CD14-positive monocyte (primary cell): ENCODE measurements at regions not wholly inside any gene's neighbourhood (a gene's known extent, or its start where the extent isn't known, plus 50 kb on each side); places are given as distances from the start of the nearest gene placed in this dataset.
A peak's percentile ranks its signal among the peaks of the same experiment; 100 is the strongest.
"Not testable (repeated sequence)": the region's sequence is repeated elsewhere in the genome, so short reads cannot be mapped to it uniquely, and the experiment has no call there.

Experiments used
- DNase-seq, 3 donors: peaks; one replicate each; pipeline ENCODE4 v3.0.0-alpha.2; 2011 to 2022
- H2AFZ ChIP-seq: 2 replicates; pipeline ENCODE4 v1.6.0; 2012; ENCODE audit warnings: mild to moderate bottlenecking, low read depth, low read length, inconsistent platforms; ENCODE audit not compliant: insufficient read depth, poor library complexity, severe bottlenecking
- H3K27ac ChIP-seq, 2 donors: 1 replicate in 1 of 2; 2 replicates in 1 of 2; pipeline ENCODE4 v1.5.1; 2012 to 2013; ENCODE audit warnings: low read length in 2 of 2, control low read depth in 1 of 2, inconsistent platforms in 1 of 2, low read depth in 1 of 2, mild to moderate bottlenecking in 1 of 2
- H3K27me3 ChIP-seq, 2 donors: one replicate each; pipeline versions ENCODE4 v1.6.0 to v1.6.1; 2011 to 2013; ENCODE audit warnings: low read length in 2 of 2; ENCODE audit not compliant: control insufficient read depth in 2 of 2, insufficient read depth in 2 of 2
- H3K36me3 ChIP-seq, 2 donors: replicated peaks in 1 of 2; 1 replicate in 1 of 2; 2 replicates in 1 of 2; pipeline versions ENCODE4 v1.5.1 to v1.6.1; 2012 to 2013; ENCODE audit warnings: low read length in 2 of 2, control low read depth in 1 of 2, inconsistent platforms in 1 of 2, mild to moderate bottlenecking in 1 of 2; ENCODE audit not compliant: insufficient read depth in 2 of 2, control insufficient read depth in 1 of 2
- H3K4me1 ChIP-seq, 2 donors: 1 replicate in 1 of 2; 2 replicates in 1 of 2; pipeline versions ENCODE4 v1.5.1 to v1.6.1; 2012 to 2013; ENCODE audit warnings: low read length in 2 of 2, control low read depth in 1 of 2, inconsistent platforms in 1 of 2, mild to moderate bottlenecking in 1 of 2, moderate library complexity in 1 of 2; ENCODE audit not compliant: insufficient read depth in 2 of 2, control insufficient read depth in 1 of 2
- H3K4me2 ChIP-seq: replicated peaks from 2 replicates; pipeline ENCODE3; 2012; ENCODE audit warnings: low read length, moderate library complexity, mild to moderate bottlenecking; ENCODE audit not compliant: poor library complexity, severe bottlenecking; ENCODE audit errors: extremely low read depth
- H3K4me3 ChIP-seq, 3 experiments: fragments of 200-600 bp in 1 of 3; sonication (generic) in 1 of 3; replicated peaks in 1 of 3; 1 replicate in 2 of 3; 2 replicates in 1 of 3; pipeline ENCODE4 v1.5.1; 2011 to 2013; ENCODE audit warnings: low read length in 3 of 3, mild to moderate bottlenecking in 3 of 3, control low read depth in 2 of 3, low read depth in 2 of 3, inconsistent platforms in 1 of 3, moderate library complexity in 1 of 3
- H3K79me2 ChIP-seq: 2 replicates; pipeline ENCODE4 v1.6.0; 2012; ENCODE audit warnings: mild to moderate bottlenecking, control low read depth, inconsistent platforms, low read length, moderate library complexity; ENCODE audit not compliant: insufficient read depth
- H3K9ac ChIP-seq: 2 replicates; pipeline ENCODE4 v1.6.0; 2017; ENCODE audit warnings: low read length, mild to moderate bottlenecking; ENCODE audit not compliant: insufficient read depth, poor library complexity, severe bottlenecking
- H3K9me3 ChIP-seq, 2 donors: replicated peaks in 1 of 2; 1 replicate in 1 of 2; 2 replicates in 1 of 2; pipeline versions ENCODE4 v1.5.1 to v1.6.1; 2012 to 2013; ENCODE audit warnings: low read length in 2 of 2, control low read depth in 1 of 2; ENCODE audit not compliant: control insufficient read depth in 1 of 2, insufficient read depth in 1 of 2
- H4K20me1 ChIP-seq: 2 replicates; pipeline ENCODE4 v1.6.0; 2012; ENCODE audit warnings: mild to moderate bottlenecking, low read length, control low read depth, moderate library complexity; ENCODE audit not compliant: insufficient read depth
- H3K27ac Mint-ChIP-seq, 7 donors: one replicate each; pipeline ENCODE4 v1.8.0; 2020; ENCODE audit warnings: mild to moderate bottlenecking in 7 of 7, mixed read lengths in 7 of 7, moderate library complexity in 6 of 7, inconsistent platforms in 2 of 7
- H3K27me3 Mint-ChIP-seq, 3 donors: one replicate each; pipeline ENCODE4 v1.8.0; 2021 to 2022; ENCODE audit warnings: low read depth in 3 of 3, mild to moderate bottlenecking in 3 of 3, mixed read lengths in 3 of 3, moderate library complexity in 3 of 3, inconsistent platforms in 1 of 3
- H3K36me3 Mint-ChIP-seq, 2 donors: one replicate each; pipeline ENCODE4 v1.8.0; 2020; ENCODE audit warnings: mixed read lengths in 2 of 2, inconsistent platforms in 1 of 2, mild to moderate bottlenecking in 1 of 2
- H3K4me1 Mint-ChIP-seq: one replicate; pipeline ENCODE4 v1.8.0; 2020; ENCODE audit warnings: mild to moderate bottlenecking, mixed read lengths
- H3K4me3 Mint-ChIP-seq, 2 donors: one replicate each; pipeline ENCODE4 v1.8.0; 2020; ENCODE audit warnings: mild to moderate bottlenecking in 2 of 2, mixed read lengths in 2 of 2, moderate library complexity in 1 of 2
- H3K9me3 Mint-ChIP-seq, 7 donors: one replicate each; pipeline ENCODE4 v1.8.0; 2020 to 2022; ENCODE audit warnings: mixed read lengths in 7 of 7, mild to moderate bottlenecking in 6 of 7, moderate library complexity in 6 of 7, inconsistent platforms in 2 of 7
- WGBS: methylation state at CpG from one replicate; pipeline ENCODE4 v1.1.5; 2013; ENCODE audit warnings: missing lambda C conversion rate; ENCODE audit not compliant: insufficient coverage; 5-methylcytosine and 5-hydroxymethylcytosine counted together
- intact Hi-C, 2 donors: fragments of 100-400 bp; cut with micrococcal nuclease; formaldehyde crosslinking; loops; one replicate each; pipeline versions ENCODE4 v1.15.0 to v1.15.1; 2023
- TF ChIP-seq, protein P1 (sequence below): fragments of 200-600 bp; IDR thresholded peaks from one replicate; pipeline ENCODE4 v1.8.0; 2022; ENCODE audit warnings: antibody characterized with exemption, mild to moderate bottlenecking

DNA sequence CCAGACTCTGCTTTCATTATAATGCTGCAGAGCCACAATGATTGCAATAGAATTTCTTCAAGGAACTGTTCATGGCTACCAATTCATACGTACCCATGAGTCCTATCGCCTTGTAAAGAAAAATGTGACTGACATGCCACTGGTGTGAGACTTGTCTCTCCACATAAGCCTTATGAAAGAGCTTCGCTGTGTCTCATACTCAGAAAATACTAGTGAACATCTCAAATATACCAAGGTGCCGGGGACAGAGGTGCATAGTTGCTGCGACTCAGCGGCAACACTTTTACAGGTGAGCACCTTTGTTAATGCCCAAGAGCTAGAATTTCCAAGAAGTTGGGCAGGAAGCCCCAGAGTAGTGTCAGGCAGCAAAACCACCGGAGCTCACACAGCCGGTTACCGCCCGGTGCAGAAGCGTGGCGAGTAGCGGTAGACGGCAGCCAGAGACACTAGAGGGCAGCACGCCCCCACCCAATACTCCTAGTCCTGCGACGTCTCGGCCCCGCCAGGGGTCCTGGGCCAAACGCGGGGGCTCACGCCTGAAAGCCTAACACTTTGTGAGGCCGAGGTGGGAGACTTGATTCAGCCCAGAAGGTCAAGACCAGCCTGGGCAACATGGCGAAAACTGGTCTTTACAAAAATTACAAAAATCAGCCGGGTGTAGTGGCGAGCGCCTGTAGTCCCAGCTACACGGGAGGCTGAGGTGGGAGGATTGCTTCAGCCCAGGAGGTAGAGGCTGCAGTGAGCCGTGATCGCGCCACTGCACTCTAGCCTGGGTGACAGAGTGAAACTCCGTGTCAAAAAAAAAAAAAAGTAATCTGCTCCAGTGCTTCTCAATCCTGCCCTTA, 50.5 kb upstream of the CCL21 start:
- H3K79me2 ChIP-seq, H3K9ac ChIP-seq, H3K4me1 ChIP-seq, H3K9me3 ChIP-seq, H4K20me1 ChIP-seq, H3K4me3 ChIP-seq, H3K36me3 Mint-ChIP-seq, H2AFZ ChIP-seq, H3K4me2 ChIP-seq, H3K27ac ChIP-seq, H3K4me1 Mint-ChIP-seq, H3K27ac Mint-ChIP-seq, intact Hi-C loops, H3K9me3 Mint-ChIP-seq, H3K36me3 ChIP-seq: not testable (repeated sequence)
- DNase-seq = peak in 2 of 3 donors; percentile 18
- peaks cover 15 to 36% (median 27%) of the 10 kb centered on the region in 3 donors for H3K27me3 Mint-ChIP-seq
- peaks cover 0 to 15% of the 10 kb centered on the region in 2 donors for H3K27me3 ChIP-seq
- H3K4me3 Mint-ChIP-seq = peak overlapping the region in 1 of 2 donors; percentile 63
- TF ChIP-seq, protein P1, sequence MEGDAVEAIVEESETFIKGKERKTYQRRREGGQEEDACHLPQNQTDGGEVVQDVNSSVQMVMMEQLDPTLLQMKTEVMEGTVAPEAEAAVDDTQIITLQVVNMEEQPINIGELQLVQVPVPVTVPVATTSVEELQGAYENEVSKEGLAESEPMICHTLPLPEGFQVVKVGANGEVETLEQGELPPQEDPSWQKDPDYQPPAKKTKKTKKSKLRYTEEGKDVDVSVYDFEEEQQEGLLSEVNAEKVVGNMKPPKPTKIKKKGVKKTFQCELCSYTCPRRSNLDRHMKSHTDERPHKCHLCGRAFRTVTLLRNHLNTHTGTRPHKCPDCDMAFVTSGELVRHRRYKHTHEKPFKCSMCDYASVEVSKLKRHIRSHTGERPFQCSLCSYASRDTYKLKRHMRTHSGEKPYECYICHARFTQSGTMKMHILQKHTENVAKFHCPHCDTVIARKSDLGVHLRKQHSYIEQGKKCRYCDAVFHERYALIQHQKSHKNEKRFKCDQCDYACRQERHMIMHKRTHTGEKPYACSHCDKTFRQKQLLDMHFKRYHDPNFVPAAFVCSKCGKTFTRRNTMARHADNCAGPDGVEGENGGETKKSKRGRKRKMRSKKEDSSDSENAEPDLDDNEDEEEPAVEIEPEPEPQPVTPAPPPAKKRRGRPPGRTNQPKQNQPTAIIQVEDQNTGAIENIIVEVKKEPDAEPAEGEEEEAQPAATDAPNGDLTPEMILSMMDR = peak; percentile 48
- WGBS = 23% methylated on average over 28 of the region's 32 CpGs
